SH-SY5Y (cell line): ENCODE measurements at regions not wholly inside any gene's neighbourhood (a gene's known extent, or its start where the extent isn't known, plus 50 kb on each side); places are given as distances from the start of the nearest gene placed in this dataset.

Experiments
- GATA2 ChIP-seq: IDR thresholded peaks from 2 replicates; pipeline ENCODE4 v1.6.1; 2011; ENCODE audit warnings: mild to moderate bottlenecking, low read depth, low read length
- GATA3 ChIP-seq: IDR thresholded peaks from 2 replicates; pipeline ENCODE4 v1.6.1; 2011; ENCODE audit warnings: low read depth, mild to moderate bottlenecking, low read length, moderate library complexity

GRCh38 chr12:108019862-108020261 is 109.2 kb upstream of the WSCD2 start:
- TF ChIP-seq GATA2, result no peak
- TF ChIP-seq GATA3, result no peak

- TF ChIP-seq GATA3 (no peak), GATA2 (no peak)
Measured at GRCh38 chr12:108021141-108021540, 107.9 kb upstream of the WSCD2 start.

GRCh38 chr12:108021949-108022522 is 107.1 kb upstream of the WSCD2 start:
- TF ChIP-seq GATA3, result no peak
- TF ChIP-seq GATA2, result no peak

GRCh38 chr12:108029051-108029835 is 99.8 kb upstream of the WSCD2 start:
- TF ChIP-seq GATA2 (no peak), GATA3 (no peak)

- no peak for TF ChIP-seq GATA3
- TF ChIP-seq GATA2, result no peak
Measured at GRCh38 chr12:108033090-108033489, 96.0 kb upstream of the WSCD2 start.

GRCh38 chr12:108035372-108035771 is 93.7 kb upstream of the WSCD2 start:
- no peak for TF ChIP-seq GATA3
- no peak for TF ChIP-seq GATA2

GRCh38 chr12:108037960-108038359 is 91.1 kb upstream of the WSCD2 start:
- TF ChIP-seq GATA2, result no peak
- no peak for TF ChIP-seq GATA3

- TF ChIP-seq GATA3 (no peak), GATA2 (no peak)
Measured at GRCh38 chr12:108039794-108040193, 89.3 kb upstream of the WSCD2 start.

- TF ChIP-seq GATA3 (no peak), GATA2 (no peak)
Measured at GRCh38 chr12:108040947-108041346, 88.1 kb upstream of the WSCD2 start.

GRCh38 chr12:108043286-108043685 is 85.8 kb upstream of the WSCD2 start:
- TF ChIP-seq GATA2, result no peak
- TF ChIP-seq GATA3, result no peak

GRCh38 chr12:108043750-108044533 is 85.1 kb upstream of the WSCD2 start:
- TF ChIP-seq GATA2 (no peak; the same call in 1 of the 2 replicates), GATA3 (no peak)

- TF ChIP-seq GATA3 (no peak), GATA2 (no peak)
Measured at GRCh38 chr12:108046135-108046534, 83.0 kb upstream of the WSCD2 start.

- TF ChIP-seq GATA3 (no peak), GATA2 (no peak)
Measured at GRCh38 chr12:108046650-108047049, 82.4 kb upstream of the WSCD2 start.

GRCh38 chr12:108047071-108047550 is 82.0 kb upstream of the WSCD2 start:
- TF ChIP-seq GATA2, result no peak
- no peak for TF ChIP-seq GATA3

GRCh38 chr12:108048686-108049085 is 80.4 kb upstream of the WSCD2 start:
- TF ChIP-seq GATA2 (no peak), GATA3 (no peak)

GRCh38 chr12:108050696-108051095 is 78.4 kb upstream of the WSCD2 start:
- TF ChIP-seq GATA2 (no peak), GATA3 (no peak)

- TF ChIP-seq GATA2, result no peak
- no peak for TF ChIP-seq GATA3
Measured at GRCh38 chr12:108052260-108052659, 76.8 kb upstream of the WSCD2 start.
